Right lobe of liver (tissue), 4 donors: ENCODE measurements at regions not wholly inside any gene's neighbourhood (a gene's known extent, or its start where the extent isn't known, plus 50 kb on each side); places are given as distances from the start of the nearest gene placed in this dataset.

Experiments used
- CTCF ChIP-seq, 4 donors: fragments of 200-600 bp in 3 of 4; fragments of 450-650 bp in 1 of 4; IDR thresholded peaks; one replicate each; pipeline versions ENCODE4 v1.5.1 to v1.8.0; 2016 to 2022; ENCODE audit warnings: antibody characterized with exemption in 4 of 4, mild to moderate bottlenecking in 2 of 4
- POLR2A ChIP-seq: fragments of 450-650 bp; IDR thresholded peaks from one replicate; pipeline ENCODE4 v1.6.1; 2017; ENCODE audit warnings: antibody characterized with exemption, mild to moderate bottlenecking
- donor health status: DM: no; HTN: no; CAD: no.
- donor health status: DM: no; HTN: no; CAD: no.
- donor health status: DM: no; HTN: yes; CAD: no.

GRCh38 chr5:154589511-154589910, 111.5 kb upstream of the HAND1 start:
- TF ChIP-seq POLR2A, result no peak
- no peak for TF ChIP-seq CTCF (IDR thresholded peaks at IDR 0.05)
